Adrenal gland (tissue), 5 donors: ENCODE measurements at regions not wholly inside any gene's neighbourhood (a gene's known extent, or its start where the extent isn't known, plus 50 kb on each side); places are given as distances from the start of the nearest gene placed in this dataset.

Experiments used
- POLR2A ChIP-seq, 2 donors: fragments of 450-650 bp; IDR thresholded peaks; one replicate each; pipeline ENCODE4 v1.6.1; 2017; ENCODE audit warnings: antibody characterized with exemption in 2 of 2, mild to moderate bottlenecking in 2 of 2, moderate library complexity in 1 of 2
- TF ChIP-seq, protein P1 (sequence below), 6 experiments: fragments of 450-650 bp in 4 of 6; fragments of 200-600 bp in 2 of 6; sonication (generic) in 1 of 6; IDR thresholded peaks; 1 replicate in 5 of 6; 2 replicates in 1 of 6; pipeline versions ENCODE4 v1.5.1 to v1.8.0; 2016 to 2021; ENCODE audit warnings: antibody characterized with exemption in 6 of 6, mild to moderate bottlenecking in 2 of 6, moderate library complexity in 1 of 6
- donor health status: DM: no; HTN: no; CAD: no.

DNA sequence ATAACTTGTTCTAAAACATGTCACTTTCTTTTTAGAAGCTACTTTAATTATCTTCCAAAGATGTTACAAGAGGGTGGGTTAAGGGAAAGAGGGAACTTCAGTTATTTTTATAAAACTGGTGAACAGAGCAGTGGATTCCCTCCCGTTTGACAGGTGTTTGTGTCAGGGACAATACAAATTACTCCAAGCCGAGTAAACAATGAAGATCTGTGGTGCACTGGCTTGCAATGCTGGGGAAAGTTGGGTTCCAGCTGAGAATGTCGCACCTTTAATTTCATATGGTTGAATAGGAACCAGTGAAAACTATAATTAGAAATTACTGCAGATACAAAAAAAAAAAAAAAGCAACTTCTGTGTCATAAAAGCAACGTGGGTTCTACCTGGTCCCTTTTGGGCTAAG is 98.6 kb upstream of the TTC29 start:
- TF ChIP-seq, protein P1, sequence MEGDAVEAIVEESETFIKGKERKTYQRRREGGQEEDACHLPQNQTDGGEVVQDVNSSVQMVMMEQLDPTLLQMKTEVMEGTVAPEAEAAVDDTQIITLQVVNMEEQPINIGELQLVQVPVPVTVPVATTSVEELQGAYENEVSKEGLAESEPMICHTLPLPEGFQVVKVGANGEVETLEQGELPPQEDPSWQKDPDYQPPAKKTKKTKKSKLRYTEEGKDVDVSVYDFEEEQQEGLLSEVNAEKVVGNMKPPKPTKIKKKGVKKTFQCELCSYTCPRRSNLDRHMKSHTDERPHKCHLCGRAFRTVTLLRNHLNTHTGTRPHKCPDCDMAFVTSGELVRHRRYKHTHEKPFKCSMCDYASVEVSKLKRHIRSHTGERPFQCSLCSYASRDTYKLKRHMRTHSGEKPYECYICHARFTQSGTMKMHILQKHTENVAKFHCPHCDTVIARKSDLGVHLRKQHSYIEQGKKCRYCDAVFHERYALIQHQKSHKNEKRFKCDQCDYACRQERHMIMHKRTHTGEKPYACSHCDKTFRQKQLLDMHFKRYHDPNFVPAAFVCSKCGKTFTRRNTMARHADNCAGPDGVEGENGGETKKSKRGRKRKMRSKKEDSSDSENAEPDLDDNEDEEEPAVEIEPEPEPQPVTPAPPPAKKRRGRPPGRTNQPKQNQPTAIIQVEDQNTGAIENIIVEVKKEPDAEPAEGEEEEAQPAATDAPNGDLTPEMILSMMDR (IDR thresholded peaks at IDR 0.05), result no peak
- TF ChIP-seq POLR2A (IDR thresholded peaks at IDR 0.05), result no peak
